HG02588 (cell line): ENCODE measurements at regions not wholly inside any gene's neighbourhood (a gene's known extent, or its start where the extent isn't known, plus 50 kb on each side); places are given as distances from the start of the nearest gene placed in this dataset.

Source experiments
- ATAC-seq: cut with Tn5 transposase; IDR thresholded peaks from one replicate; pipeline ENCODE4 v1.9.1; 2021; ENCODE audit warnings: mild to moderate bottlenecking, moderate library complexity; ENCODE audit not compliant: unreplicated experiment

GRCh38 chr1:187234706-187235105 is 406.0 kb downstream of the PLA2G4A start:
- no peak for ATAC-seq

GRCh38 chr1:187236199-187236598 is 407.4 kb downstream of the PLA2G4A start:
- ATAC-seq, result no peak

- ATAC-seq, result no peak
Measured at GRCh38 chr1:187236676-187237075, 407.9 kb downstream of the PLA2G4A start.

- no peak for ATAC-seq
Measured at GRCh38 chr1:187237542-187237941, 408.8 kb downstream of the PLA2G4A start.

GRCh38 chr1:187241971-187242370 is 413.2 kb downstream of the PLA2G4A start:
- no peak for ATAC-seq

GRCh38 chr1:187244623-187245022 is 415.9 kb downstream of the PLA2G4A start:
- no peak for ATAC-seq

GRCh38 chr1:187245201-187245600 is 416.5 kb downstream of the PLA2G4A start:
- ATAC-seq, result no peak

GRCh38 chr1:187249196-187249595 is 420.4 kb downstream of the PLA2G4A start:
- ATAC-seq, result no peak

- ATAC-seq, result no peak
Measured at GRCh38 chr1:187252923-187253322, 424.2 kb downstream of the PLA2G4A start.

- ATAC-seq, result no peak
Measured at GRCh38 chr1:187257476-187257875, 428.7 kb downstream of the PLA2G4A start.

GRCh38 chr1:187261637-187262036 is 432.9 kb downstream of the PLA2G4A start:
- ATAC-seq, result no peak

GRCh38 chr1:187262731-187263130 is 434.0 kb downstream of the PLA2G4A start:
- no peak for ATAC-seq

- ATAC-seq, result no peak
Measured at GRCh38 chr1:187264995-187265602, 436.4 kb downstream of the PLA2G4A start.

- no peak for ATAC-seq
Measured at GRCh38 chr1:187266051-187266450, 437.3 kb downstream of the PLA2G4A start.

- no peak for ATAC-seq
Measured at GRCh38 chr1:187267827-187268226, 439.1 kb downstream of the PLA2G4A start.

GRCh38 chr1:187270256-187270655 is 441.5 kb downstream of the PLA2G4A start:
- no peak for ATAC-seq

GRCh38 chr1:187275346-187275745 is 446.6 kb downstream of the PLA2G4A start:
- ATAC-seq, result no peak

- ATAC-seq, result no peak
Measured at GRCh38 chr1:187275985-187276575, 447.3 kb downstream of the PLA2G4A start.

- no peak for ATAC-seq
Measured at GRCh38 chr1:187276677-187277076, 447.9 kb downstream of the PLA2G4A start.

GRCh38 chr1:187280031-187280430 is 451.3 kb downstream of the PLA2G4A start:
- no peak for ATAC-seq

- no peak for ATAC-seq
Measured at GRCh38 chr1:187281085-187281484, 452.3 kb downstream of the PLA2G4A start.

GRCh38 chr1:187283984-187284383 is 455.2 kb downstream of the PLA2G4A start:
- no peak for ATAC-seq
